ENCODE measurements at regions not wholly inside any gene's neighbourhood (a gene's known extent, or its start where the extent isn't known, plus 50 kb on each side); places are given as distances from the start of the nearest gene placed in this dataset.

DNA sequence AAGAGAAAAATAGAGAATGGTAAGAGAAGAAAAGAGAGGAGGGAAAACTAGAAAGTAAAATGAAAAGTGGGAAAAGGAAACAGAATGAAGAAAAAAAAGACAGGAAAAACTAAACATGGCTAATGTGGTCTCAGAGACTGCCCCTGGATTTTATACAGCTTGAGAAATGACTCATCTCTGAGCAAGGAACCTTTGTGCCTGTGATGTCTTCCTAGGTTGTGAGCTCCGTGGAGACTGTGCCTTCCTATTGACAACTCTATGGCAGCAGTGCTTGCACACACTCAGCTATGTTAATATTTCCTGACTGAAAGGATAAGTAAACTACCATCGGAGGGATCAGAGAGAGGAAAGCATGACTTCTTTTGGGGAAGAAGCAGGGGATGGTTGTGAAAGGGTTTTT lies 203.8 kb downstream of the RDH14 start (continued):
- TF ChIP-seq, protein P1, sequence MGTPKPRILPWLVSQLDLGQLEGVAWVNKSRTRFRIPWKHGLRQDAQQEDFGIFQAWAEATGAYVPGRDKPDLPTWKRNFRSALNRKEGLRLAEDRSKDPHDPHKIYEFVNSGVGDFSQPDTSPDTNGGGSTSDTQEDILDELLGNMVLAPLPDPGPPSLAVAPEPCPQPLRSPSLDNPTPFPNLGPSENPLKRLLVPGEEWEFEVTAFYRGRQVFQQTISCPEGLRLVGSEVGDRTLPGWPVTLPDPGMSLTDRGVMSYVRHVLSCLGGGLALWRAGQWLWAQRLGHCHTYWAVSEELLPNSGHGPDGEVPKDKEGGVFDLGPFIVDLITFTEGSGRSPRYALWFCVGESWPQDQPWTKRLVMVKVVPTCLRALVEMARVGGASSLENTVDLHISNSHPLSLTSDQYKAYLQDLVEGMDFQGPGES (IDR thresholded peaks at IDR 0.05) = no peak
- no peak for TF ChIP-seq ZNF622 (IDR thresholded peaks at IDR 0.05)
- no peak for TF ChIP-seq ZNF687 (IDR thresholded peaks at IDR 0.05)
- no peak for TF ChIP-seq ETV6 (conservative IDR thresholded peaks at IDR 0.05 in 1 of 2, IDR thresholded peaks at IDR 0.05 in 1 of 2; ENCODE audit: borderline replicate concordance in 1 of 2, low read depth in 1 of 2)

GRCh38 chr2:18349421-18349820 lies 211.0 kb downstream of the RDH14 start:
- Histone ChIP-seq H3K4me3 (no peak overlapping the region), H3K27ac (ENCODE audit: control insufficient read depth, insufficient read depth) (no peak overlapping the region), H4K20me1 (ENCODE audit: control insufficient read depth, insufficient read depth) (no peaks in the 10 kb centered on the region), H3K27me3 (replicated peaks in 1 of 2; ENCODE audit: control insufficient read depth in 2 of 2, insufficient read depth in 2 of 2, low read length in 1 of 2) (no peaks in the 10 kb centered on the region), H2AFZ (ENCODE audit: control insufficient read depth, low read depth, low read length) (no peak overlapping the region), H3K4me2 (ENCODE audit: control insufficient read depth, insufficient read depth) (no peak overlapping the region), H3K79me2 (ENCODE audit: control insufficient read depth, insufficient read depth, low read length) (no peaks in the 10 kb centered on the region), H3K9me3 (replicated peaks; ENCODE audit: control insufficient read depth, insufficient read depth, low read length) (no peaks in the 10 kb centered on the region), H3K4me1 (ENCODE audit: control insufficient read depth, insufficient read depth, low read length) (no peaks in the 10 kb centered on the region), H3K9ac (ENCODE audit: control insufficient read depth, insufficient read depth, low read length) (no peak overlapping the region), H3K36me3 (ENCODE audit: control insufficient read depth in 2 of 2, insufficient read depth in 2 of 2, low read length in 1 of 2) (no peaks in the 10 kb centered on the region)
- no TSS peak for BruUV-seq (replicated peaks)
- DNase-seq (ENCODE audit: low read depth, low spot score) = no peak
- TF ChIP-seq MEF2B (IDR thresholded peaks at IDR 0.05; ENCODE audit: partially characterized antibody, poor library complexity, severe bottlenecking) (no peak), CEBPB (IDR thresholded peaks at IDR 0.05; ENCODE audit: borderline replicate concordance in 1 of 2, low read depth in 2 of 2, low read length in 2 of 2) (no peak), CREM (IDR thresholded peaks at IDR 0.05; ENCODE audit: low read depth) (no peak), POLR2A (IDR thresholded peaks at IDR 0.05; ENCODE audit: low read depth, low read length) (no peak), MYB (IDR thresholded peaks at IDR 0.05; ENCODE audit: borderline replicate concordance, low read depth, low read length) (no peak), PAX8 (IDR thresholded peaks at IDR 0.05) (no peak), ASH2L (IDR thresholded peaks at IDR 0.05; ENCODE audit: borderline replicate concordance, low read depth) (no peak), RB1 (IDR thresholded peaks at IDR 0.05; ENCODE audit: borderline replicate concordance) (no peak), DPF2 (IDR thresholded peaks at IDR 0.05) (no peak), FOXK2 (IDR thresholded peaks at IDR 0.05) (no peak), SMC3 (IDR thresholded peaks at IDR 0.05; ENCODE audit: borderline replicate concordance, low read length) (no peak), ZNF687 (IDR thresholded peaks at IDR 0.05) (no peak), SREBF2 (IDR thresholded peaks at IDR 0.05; ENCODE audit: low read length) (no peak)
- intact Hi-C loops (cut with micrococcal nuclease; ENCODE audit: unreplicated experiment) = no loop called here
- in situ Hi-C loops (cut with MboI) = no loop called here
- ATAC-seq = no peak
- ChIA-PET RAD21 (ENCODE audit: unreplicated experiment) (no interaction called here), CTCF (no interaction called here), POLR2A (no interaction called here), SMC1A (ENCODE audit: uncharacterized antibody, unreplicated experiment) (interaction anchor here (0.6 to 1.7 kb wide), 2 partner anchors 14 to 48 kb away, joined by 3 read pairs; no protein-coding TSS in a partner anchor)
- WGBS (ENCODE audit: insufficient coverage, insufficient replicate concordance, low lambda C conversion rate, missing lambda C conversion rate) = 24% methylated on average over 1 of the region's 1 CpG
- FAIRE-seq = no peak
